Tibial artery (tissue), 4 donors: ENCODE measurements at regions not wholly inside any gene's neighbourhood (a gene's known extent, or its start where the extent isn't known, plus 50 kb on each side); places are given as distances from the start of the nearest gene placed in this dataset.

Experiments used
- DNase-seq, 2 donors: peaks; one replicate each; pipeline ENCODE4 v3.0.0-alpha.2; 2019
- H3K27ac ChIP-seq, 2 donors: fragments of 200-600 bp; sonication (generic) in 1 of 2; 1 replicate in 1 of 2; 2 replicates in 1 of 2; pipeline ENCODE4 v1.5.1; 2018 to 2019; ENCODE audit warnings: mild to moderate bottlenecking in 1 of 2
- H3K27me3 ChIP-seq, 2 donors: fragments of 200-600 bp; sonication (generic) in 1 of 2; one replicate each; pipeline versions ENCODE4 v1.5.1 to v1.6.0; 2016 to 2019
- H3K36me3 ChIP-seq, 3 donors: fragments of 200-600 bp; sonication (generic) in 2 of 3; one replicate each; pipeline ENCODE4 v1.5.1; 2016 to 2019; ENCODE audit warnings: mild to moderate bottlenecking in 2 of 3
- H3K4me1 ChIP-seq, 4 donors: fragments of 200-600 bp; sonication (generic) in 2 of 4; 1 replicate in 3 of 4; 2 replicates in 1 of 4; pipeline ENCODE4 v1.5.1; 2016 to 2019
- H3K4me3 ChIP-seq, 2 donors: fragments of 200-600 bp; sonication (generic) in 1 of 2; 1 replicate in 1 of 2; 2 replicates in 1 of 2; pipeline ENCODE4 v1.5.1; 2018 to 2019; ENCODE audit warnings: mild to moderate bottlenecking in 2 of 2
- H3K9me3 ChIP-seq, 3 donors: fragments of 200-600 bp; sonication (generic) in 1 of 3; one replicate each; pipeline ENCODE4 v1.5.1; 2016 to 2019
- intact Hi-C: fragments of 100-400 bp; cut with DNase I; formaldehyde crosslinking; loops from one replicate; pipeline ENCODE4 v1.15.0; 2023; ENCODE audit warnings: low total_unique reads
- TF ChIP-seq, protein P1 (sequence below), 2 experiments: fragments of 200-600 bp in 1 of 2; fragments of 450-650 bp in 1 of 2; IDR thresholded peaks; one replicate each; pipeline ENCODE4 v1.5.1; 2017 to 2019; ENCODE audit warnings: antibody characterized with exemption in 2 of 2, mild to moderate bottlenecking in 1 of 2, moderate library complexity in 1 of 2

DNA sequence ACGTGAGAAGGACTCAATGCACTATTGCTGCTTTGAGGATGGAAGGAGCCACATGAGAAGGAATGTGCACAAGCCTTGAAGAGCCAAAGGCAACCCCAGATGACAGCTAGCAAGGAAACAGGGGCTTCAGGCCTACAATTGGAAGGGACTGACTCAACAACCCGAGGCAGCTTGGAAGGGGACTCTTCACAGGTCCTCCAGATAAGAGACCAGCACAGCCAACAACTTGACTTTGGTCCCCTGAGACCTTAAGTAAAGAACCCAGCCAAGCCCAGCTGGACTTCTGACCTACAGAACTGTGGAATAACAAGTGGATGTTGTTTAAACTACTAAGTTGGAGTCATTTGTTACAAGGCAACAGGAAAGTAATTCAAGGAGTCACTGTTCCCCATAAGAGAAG is 277.2 kb downstream of the SUCLG1 start:
- intact Hi-C loops = no loop called here
- DNase-seq = no peak
- no peaks in the 10 kb centered on the region for H3K36me3 ChIP-seq
- no peak overlapping the region for H3K27ac ChIP-seq
- H3K27me3 ChIP-seq = no peaks in the 10 kb centered on the region
- no peaks in the 10 kb centered on the region for H3K4me1 ChIP-seq
- H3K9me3 ChIP-seq = no peaks in the 10 kb centered on the region
- TF ChIP-seq, protein P1, sequence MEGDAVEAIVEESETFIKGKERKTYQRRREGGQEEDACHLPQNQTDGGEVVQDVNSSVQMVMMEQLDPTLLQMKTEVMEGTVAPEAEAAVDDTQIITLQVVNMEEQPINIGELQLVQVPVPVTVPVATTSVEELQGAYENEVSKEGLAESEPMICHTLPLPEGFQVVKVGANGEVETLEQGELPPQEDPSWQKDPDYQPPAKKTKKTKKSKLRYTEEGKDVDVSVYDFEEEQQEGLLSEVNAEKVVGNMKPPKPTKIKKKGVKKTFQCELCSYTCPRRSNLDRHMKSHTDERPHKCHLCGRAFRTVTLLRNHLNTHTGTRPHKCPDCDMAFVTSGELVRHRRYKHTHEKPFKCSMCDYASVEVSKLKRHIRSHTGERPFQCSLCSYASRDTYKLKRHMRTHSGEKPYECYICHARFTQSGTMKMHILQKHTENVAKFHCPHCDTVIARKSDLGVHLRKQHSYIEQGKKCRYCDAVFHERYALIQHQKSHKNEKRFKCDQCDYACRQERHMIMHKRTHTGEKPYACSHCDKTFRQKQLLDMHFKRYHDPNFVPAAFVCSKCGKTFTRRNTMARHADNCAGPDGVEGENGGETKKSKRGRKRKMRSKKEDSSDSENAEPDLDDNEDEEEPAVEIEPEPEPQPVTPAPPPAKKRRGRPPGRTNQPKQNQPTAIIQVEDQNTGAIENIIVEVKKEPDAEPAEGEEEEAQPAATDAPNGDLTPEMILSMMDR (IDR thresholded peaks at IDR 0.05) = no peak
- H3K4me3 ChIP-seq = no peak overlapping the region

DNA sequence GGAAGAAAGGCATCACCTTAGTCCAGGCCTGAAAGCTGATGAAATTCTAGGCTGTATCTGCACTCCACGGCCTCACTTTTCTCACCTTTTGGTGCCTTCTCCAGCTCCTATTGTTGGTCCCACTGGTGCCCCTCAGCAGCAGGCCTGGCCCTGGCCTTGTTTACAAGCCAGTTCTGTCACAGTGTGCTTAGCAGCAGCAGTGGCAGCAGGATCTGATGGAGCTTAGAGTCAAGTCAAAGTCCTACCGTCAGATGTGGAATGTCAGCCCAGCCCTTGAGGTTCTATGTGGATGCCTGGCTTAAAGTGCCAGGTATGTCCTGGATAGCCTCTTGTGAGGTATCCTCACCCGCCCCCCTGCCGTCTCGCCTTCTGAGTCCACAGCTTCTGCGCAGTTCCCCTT is 281.3 kb downstream of the SUCLG1 start:
- no peak overlapping the region for H3K27ac ChIP-seq
- DNase-seq = no peak
- no peaks in the 10 kb centered on the region for H3K27me3 ChIP-seq
- no peaks in the 10 kb centered on the region for H3K36me3 ChIP-seq
- intact Hi-C loops = no loop called here
- TF ChIP-seq, protein P1 (IDR thresholded peaks at IDR 0.05) = no peak
- no peaks in the 10 kb centered on the region for H3K4me1 ChIP-seq
- no peak overlapping the region for H3K4me3 ChIP-seq
- no peaks in the 10 kb centered on the region for H3K9me3 ChIP-seq

DNA sequence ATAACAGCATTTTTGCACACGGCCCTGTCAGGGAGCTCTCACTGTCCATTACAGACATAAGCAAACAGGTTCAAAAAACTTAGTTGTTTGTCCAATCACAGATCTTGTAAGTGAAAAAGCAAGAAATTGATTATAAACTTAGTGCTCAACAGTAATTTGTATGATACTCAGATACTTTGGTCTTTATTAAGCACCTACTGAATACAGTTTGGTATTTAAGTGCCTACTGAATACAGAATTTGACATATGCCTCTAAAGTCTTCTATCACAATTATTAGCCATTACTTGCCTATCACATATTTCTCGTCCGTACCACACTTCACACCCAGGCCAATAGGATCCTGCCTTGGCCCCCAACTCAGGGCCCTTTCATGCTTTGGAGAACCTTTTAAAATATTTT is 283.1 kb downstream of the SUCLG1 start:
- TF ChIP-seq, protein P1 (IDR thresholded peaks at IDR 0.05) = no peak
- intact Hi-C loops = no loop called here
- Histone ChIP-seq H3K27ac (no peak overlapping the region), H3K36me3 (no peaks in the 10 kb centered on the region), H3K9me3 (no peaks in the 10 kb centered on the region), H3K4me1 (no peaks in the 10 kb centered on the region), H3K4me3 (no peak overlapping the region), H3K27me3 (no peaks in the 10 kb centered on the region)
- no peak for DNase-seq

DNA sequence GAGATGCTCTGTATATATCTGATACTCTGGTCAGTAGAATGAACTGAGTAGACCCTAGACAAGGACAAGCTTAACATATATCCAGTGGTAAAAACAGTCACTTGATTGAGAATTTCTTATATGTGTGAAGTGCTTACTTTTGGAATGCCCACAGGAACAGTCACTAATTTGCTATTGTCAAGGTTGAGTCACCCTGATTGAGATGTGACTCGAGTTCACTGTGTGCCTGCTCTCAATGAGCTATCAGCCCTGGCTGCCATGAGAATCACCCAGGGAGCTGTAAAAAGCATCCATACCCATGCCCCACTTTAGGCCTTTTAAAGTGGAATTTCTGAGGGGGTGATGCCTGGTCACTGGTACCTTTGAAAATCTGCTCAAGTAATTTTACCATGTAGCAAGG is 283.7 kb downstream of the SUCLG1 start:
- no peaks in the 10 kb centered on the region for H3K9me3 ChIP-seq
- no peak overlapping the region for H3K27ac ChIP-seq
- no peaks in the 10 kb centered on the region for H3K36me3 ChIP-seq
- H3K4me1 ChIP-seq = no peaks in the 10 kb centered on the region
- H3K4me3 ChIP-seq = no peak overlapping the region
- intact Hi-C loops = no loop called here
- TF ChIP-seq, protein P1 (IDR thresholded peaks at IDR 0.05) = no peak
- DNase-seq = no peak
- H3K27me3 ChIP-seq = no peaks in the 10 kb centered on the region

DNA sequence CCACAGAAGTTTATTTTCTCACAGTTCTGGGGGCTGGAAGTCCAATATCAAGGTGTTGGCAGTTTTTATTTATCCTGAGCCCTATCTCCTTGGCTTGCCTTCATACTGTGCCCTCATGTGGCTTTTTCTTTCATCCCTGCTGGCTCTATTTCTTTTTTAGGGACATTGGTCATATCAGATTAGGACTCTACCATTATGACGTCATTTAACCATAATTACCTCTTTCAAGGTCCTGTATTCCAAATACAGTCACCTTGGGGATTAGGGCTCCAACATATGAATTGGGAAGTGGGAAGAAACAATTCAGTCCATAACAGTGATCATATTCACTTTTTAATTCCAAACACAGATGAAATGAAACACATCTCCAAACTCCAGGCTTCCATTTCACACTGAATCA is 286.0 kb downstream of the SUCLG1 start:
- no peaks in the 10 kb centered on the region for H3K9me3 ChIP-seq
- H3K27ac ChIP-seq = no peak overlapping the region
- no peak for DNase-seq
- no peaks in the 10 kb centered on the region for H3K27me3 ChIP-seq
- TF ChIP-seq, protein P1 (IDR thresholded peaks at IDR 0.05) = no peak
- intact Hi-C loops = no loop called here
- no peaks in the 10 kb centered on the region for H3K4me1 ChIP-seq
- H3K4me3 ChIP-seq = no peak overlapping the region
- H3K36me3 ChIP-seq = no peaks in the 10 kb centered on the region

DNA sequence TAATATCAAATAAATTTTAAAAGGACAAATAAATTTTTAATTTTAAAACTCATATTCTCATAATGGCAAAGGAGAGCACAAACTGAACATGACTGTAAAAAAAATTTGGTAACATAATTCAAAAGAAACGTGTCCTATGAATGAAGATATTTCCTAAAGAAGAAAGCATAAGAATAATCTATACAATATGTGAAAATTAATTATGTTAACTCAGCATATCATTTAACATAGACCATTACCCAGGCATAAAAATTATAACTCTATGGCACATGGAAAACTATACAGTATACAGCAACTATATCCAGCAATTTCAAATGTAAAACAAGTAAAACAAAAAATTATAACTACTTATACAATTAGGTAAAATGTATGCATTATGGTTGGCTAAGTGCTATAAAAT is 288.1 kb downstream of the SUCLG1 start:
- no peak overlapping the region for H3K27ac ChIP-seq
- TF ChIP-seq, protein P1 (IDR thresholded peaks at IDR 0.05) = no peak
- no peaks in the 10 kb centered on the region for H3K27me3 ChIP-seq
- no peaks in the 10 kb centered on the region for H3K4me1 ChIP-seq
- H3K4me3 ChIP-seq = no peak overlapping the region
- H3K9me3 ChIP-seq = no peaks in the 10 kb centered on the region
- no peaks in the 10 kb centered on the region for H3K36me3 ChIP-seq
- no peak for DNase-seq
- intact Hi-C loops = no loop called here
